GM19324 (cell line): ENCODE measurements at regions not wholly inside any gene's neighbourhood (a gene's known extent, or its start where the extent isn't known, plus 50 kb on each side); places are given as distances from the start of the nearest gene placed in this dataset.

Source experiments
- ATAC-seq: cut with Tn5 transposase; IDR thresholded peaks from one replicate; pipeline ENCODE4 v1.9.1; 2021; ENCODE audit warnings: mild to moderate bottlenecking, moderate library complexity; ENCODE audit not compliant: unreplicated experiment, low FRiP score

DNA sequence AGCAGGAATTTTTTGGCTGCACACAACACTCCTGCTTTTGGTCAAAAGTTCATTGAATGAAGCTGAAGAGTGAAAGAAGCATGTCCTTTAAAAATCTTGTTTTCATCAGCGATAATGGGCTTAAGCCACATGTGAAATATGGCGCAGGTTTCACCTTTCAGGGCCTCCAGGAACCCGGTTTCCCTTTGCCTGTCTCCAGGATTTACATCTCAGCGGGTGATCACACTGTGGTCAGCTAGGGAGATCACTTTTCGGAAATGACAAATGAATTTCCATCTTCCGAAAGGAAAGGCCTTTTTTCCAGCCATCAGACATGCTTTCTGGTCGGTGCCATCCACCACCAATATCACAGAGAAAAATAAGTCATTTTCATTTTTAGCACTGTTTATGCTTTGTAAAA, 727.1 kb upstream of the TBX3 start:
- no peak for ATAC-seq

DNA sequence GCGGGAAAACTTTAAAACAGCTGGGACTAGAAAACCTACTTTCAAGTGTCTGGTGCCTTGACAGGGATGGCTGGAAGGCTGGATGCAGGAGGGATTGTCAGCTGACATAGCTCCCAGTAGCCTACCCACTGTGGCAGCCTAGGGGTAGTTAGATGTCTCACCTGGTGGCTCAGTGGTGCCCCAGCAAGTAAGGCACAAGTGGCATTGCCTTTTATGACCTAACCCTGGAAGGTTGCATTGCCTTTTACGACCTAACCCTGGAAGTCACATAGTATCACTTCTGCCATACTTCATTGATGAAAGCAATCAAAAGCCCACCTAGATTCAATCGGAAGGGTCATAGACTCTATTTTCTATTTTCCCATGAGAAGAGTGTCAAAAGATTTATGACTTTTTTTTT, 724.7 kb upstream of the TBX3 start:
- ATAC-seq: no peak

DNA sequence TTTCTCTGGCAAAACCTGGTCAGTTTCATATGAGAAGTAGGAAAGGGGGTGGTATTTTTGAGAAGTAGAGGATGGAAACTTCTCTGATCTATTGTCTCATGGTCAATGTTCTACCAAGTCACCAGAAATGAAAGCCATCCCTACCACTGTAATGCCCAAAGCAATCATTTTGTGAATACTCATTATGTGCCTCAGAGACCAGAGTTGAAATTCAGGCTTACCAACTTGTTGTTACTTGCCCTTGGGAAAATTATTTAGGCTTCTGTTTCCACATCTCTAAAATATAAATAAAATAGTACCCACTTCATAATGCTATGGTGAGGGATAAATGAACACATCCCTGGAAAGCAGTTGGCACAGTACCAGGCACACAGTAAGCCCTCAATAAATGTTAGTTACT, 723.7 kb upstream of the TBX3 start:
- ATAC-seq: no peak

GRCh38 chr12:115407036-115407435, 723.1 kb upstream of the TBX3 start:
- ATAC-seq: no peak

DNA sequence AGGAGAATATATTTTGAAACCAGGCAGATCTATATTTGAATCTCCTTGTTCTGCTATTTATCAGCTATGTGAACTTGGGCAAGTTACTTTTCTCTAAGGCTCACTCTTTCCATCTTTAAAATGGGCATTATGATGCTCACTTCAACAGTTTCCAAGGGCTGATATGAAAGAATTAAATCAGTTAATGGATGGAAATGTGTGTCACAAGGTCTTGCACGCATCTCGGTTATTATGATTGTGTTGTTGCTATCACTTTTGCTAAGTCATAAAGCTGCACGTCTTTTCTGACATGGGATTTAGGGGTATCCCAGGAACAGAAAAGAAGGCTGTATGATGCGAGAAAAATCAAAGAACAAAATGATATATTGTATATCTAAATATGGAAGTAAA, 721.5 kb upstream of the TBX3 start:
- no peak for ATAC-seq

- ATAC-seq: no peak
Measured at GRCh38 chr12:115404761-115405470, 720.9 kb upstream of the TBX3 start.

DNA sequence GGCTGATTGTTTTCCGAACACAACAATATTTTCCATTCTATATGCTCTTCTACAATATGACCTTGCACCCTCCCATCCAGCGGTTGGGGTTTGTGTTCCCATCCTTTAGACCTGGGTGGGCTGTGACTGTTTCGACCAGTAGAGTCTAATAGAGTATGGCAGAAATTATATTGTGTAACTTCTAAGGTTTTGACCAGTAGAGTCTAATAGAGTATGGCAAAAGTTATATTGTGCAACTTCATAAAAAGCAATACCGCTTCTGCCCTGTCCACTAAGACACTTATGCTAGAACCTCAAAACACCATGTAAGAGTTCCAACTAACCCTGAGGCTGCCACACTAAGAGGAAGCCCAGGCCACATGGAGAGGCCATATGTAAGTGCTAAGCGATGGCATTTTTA, 719.7 kb upstream of the TBX3 start:
- no peak for ATAC-seq

- no peak for ATAC-seq
Measured at GRCh38 chr12:115403253-115403652, 719.3 kb upstream of the TBX3 start.

DNA sequence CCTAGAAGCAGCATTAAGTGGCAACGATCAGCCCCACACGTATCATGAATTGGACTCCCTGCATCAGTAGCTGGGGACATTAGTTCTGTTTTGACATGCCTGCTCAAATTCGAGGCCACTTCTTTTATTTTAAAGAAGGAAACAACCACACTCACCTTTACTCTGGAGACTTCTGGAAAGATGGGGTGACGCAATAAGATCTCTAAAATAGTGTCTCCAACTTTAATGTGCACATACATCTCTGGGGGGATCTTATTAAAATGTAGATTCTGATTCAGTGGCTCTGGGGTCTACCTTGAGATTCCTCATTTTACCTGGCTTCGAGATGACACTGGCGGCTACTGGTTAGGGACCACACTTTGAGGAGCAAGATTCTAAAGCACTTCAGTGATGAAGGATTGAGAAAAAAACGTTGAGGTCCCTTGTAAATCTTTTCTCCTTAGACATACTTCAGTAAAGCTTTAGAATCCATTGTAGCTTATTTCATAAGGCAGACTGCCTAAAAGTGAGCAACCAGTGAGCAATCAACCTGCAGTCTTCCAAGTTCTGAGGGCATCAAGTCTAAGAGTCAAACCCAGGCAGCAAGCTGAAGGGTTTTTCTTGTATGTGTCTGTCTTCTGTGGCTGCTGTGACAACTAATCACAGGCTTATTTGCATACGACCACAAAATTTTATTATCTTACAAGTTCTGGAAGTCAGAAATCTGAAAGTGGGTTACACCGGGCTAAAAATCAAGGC, 718.6 kb upstream of the TBX3 start:
- no peak for ATAC-seq

- ATAC-seq: no peak
Measured at GRCh38 chr12:115401761-115402160, 717.8 kb upstream of the TBX3 start.

DNA sequence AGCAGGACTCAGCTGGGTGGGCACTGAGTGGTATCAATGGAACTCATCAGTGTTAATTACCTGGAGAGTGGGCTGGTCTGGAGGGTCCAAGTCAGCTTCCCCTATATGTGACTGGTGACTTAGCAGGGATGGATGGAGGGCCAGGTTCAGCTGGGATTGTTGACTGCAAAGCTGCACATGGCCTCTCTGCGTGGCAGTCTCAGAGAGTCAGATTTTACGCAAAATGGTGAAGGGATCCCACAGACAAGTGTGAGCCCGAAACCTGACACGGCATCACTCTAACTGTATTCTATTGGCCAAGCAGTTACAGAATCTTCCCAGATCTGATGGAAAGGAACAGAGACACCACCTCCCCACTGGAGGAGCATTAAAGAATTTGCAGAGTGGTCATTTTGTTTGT, 716.0 kb upstream of the TBX3 start:
- ATAC-seq: no peak

DNA sequence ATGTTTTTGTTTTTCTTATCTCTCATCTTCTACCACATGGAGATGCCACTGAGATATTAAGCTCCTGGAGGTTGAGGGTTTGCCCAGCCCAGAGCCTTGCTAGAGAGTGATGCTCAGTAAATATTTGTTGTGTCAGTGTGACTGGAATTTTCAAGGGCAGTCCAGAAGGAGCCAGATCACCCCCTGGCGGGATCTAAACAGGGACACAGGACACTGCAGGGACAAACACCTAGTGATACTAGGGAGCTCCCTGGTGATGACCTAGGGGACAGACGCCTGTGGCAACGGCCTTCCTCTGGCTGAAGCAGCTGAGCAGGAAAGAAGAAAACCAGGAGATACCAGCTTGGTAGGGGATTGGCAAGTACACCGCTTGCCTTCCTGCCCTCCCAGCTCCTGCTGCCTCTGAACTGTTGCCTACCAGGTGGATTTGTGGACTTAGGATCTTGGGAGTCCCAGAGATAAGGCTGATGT, 714.4 kb upstream of the TBX3 start:
- ATAC-seq: no peak

DNA sequence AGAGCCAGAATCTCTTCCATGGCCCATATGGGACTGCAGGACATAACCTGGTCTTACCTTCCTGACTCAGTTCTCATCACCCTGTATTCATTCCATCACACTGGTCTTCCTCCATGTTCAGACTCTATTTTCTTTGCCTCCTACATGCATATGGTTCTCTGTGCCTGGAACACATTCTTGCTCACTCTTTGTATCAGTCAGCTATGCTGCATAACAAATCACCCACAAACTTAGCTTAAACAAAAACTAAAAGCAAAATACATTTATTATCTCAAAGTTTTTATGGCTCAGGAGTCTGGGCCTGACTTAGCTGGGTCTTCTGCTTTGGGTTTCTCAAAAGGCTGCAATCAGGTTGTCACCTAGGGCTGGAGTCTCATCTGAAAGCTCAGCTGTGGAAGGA, 712.6 kb upstream of the TBX3 start:
- ATAC-seq: no peak

GRCh38 chr12:115394496-115395220, 710.7 kb upstream of the TBX3 start:
- ATAC-seq: no peak

- no peak for ATAC-seq
Measured at GRCh38 chr12:115388139-115388538, 704.2 kb upstream of the TBX3 start.

DNA sequence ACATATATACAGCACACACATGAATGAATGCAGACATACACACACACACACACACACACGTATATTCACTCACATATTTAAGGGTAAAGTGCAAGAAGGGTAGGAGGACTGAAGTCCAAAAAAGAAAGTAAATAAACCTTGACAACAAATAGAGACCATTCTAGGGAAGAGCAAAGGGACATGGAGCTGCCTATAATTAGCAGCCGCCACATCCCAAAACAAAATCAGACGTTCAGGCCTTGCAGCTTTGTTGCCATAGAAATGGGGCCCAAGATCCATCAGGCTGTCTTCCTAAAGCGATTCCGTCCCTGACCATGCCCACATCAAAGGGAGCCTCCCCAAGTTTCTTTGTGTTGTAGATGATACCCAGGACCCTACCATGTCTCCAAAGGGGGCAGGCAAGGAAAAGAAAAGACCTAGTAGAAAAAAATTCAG, 703.5 kb upstream of the TBX3 start:
- ATAC-seq: no peak

DNA sequence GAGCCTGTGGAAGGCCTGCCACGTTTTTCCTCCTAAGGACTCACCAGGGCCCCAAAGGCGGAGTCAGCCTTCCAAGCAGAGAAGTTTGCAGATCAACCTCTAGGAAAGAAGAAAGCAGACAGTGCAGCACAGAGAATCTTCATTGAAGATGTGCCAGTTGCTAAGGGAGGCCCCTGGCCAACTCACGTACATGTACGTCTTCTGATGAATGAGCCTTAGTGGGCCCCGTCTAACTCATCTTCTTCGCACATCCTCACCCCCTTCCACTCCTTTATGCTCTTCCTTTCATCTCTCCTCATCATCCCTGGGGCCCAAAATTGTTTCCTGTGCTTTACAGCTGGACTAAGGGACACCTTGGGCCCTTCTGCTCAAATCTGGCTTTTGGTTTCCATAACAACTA, 703.0 kb upstream of the TBX3 start:
- ATAC-seq: no peak

GRCh38 chr12:115385141-115385540, 701.2 kb upstream of the TBX3 start:
- no peak for ATAC-seq

DNA sequence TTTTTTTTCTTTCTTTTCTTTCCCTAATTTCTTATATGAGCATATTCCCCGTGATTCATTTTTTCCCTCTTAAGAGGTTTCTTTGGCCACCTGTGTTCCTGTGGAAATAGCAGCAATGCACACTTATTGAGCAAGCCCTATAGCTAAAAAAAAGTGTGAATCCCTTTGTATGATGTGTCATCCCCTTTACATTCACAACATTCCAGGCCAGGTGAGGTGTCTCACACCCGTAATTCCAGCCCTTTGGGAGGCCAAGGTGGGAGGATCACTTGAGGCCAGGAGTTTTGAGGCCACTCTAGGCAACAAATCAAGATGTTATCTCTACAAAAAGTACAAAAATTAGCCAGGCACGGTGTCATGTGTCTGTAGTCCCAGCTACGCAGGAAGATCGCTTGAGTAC, 700.4 kb upstream of the TBX3 start:
- ATAC-seq: no peak

- no peak for ATAC-seq
Measured at GRCh38 chr12:115383668-115384067, 699.7 kb upstream of the TBX3 start.

DNA sequence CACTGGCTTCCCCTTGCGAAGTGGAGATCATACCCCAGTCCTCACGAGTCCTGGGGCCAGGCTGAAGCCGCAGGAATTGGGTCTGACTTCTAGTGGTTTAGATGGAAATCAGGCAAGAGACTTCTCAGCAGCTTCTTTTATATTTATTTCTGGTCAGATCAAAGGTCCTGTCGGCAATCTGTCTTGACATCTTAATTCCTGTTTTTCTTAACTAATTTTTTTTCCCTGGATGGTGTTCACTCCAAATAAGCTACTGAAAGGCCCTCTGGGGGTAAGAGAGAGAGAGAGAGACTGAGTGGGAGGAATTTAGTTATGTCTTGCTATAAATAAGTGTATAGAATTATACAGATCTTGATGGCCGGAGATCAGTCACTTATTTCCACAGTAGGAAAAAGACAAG, 698.7 kb upstream of the TBX3 start:
- ATAC-seq: no peak
